HCT116 (cell line): ENCODE measurements at regions not wholly inside any gene's neighbourhood (a gene's known extent, or its start where the extent isn't known, plus 50 kb on each side); places are given as distances from the start of the nearest gene placed in this dataset.

Experiments used
- EZH2 ChIP-seq: fragments of 200-600 bp; sonication (generic); IDR thresholded peaks from 2 replicates; pipeline ENCODE4 v1.6.1; 2017; ENCODE audit warnings: antibody characterized with exemption, mixed run types
- FOSL1 ChIP-seq: IDR thresholded peaks from 2 replicates; pipeline ENCODE4 v1.6.1; 2012; ENCODE audit warnings: low read depth
- JUND ChIP-seq: IDR thresholded peaks from 2 replicates; pipeline ENCODE4 v1.6.1; 2012
- MAX ChIP-seq: IDR thresholded peaks from 2 replicates; pipeline ENCODE4 v1.6.1; 2012
- POLR2A ChIP-seq: IDR thresholded peaks from 2 replicates; pipeline ENCODE4 v1.7.0; 2011; ENCODE audit warnings: borderline replicate concordance; ENCODE audit not compliant: insufficient read depth, insufficient read length; ENCODE audit errors: extremely low read depth
- POLR2AphosphoS5 ChIP-seq: IDR thresholded peaks from 2 replicates; pipeline ENCODE4 v1.6.1; 2011; ENCODE audit warnings: mild to moderate bottlenecking, low read depth, low read length, moderate library complexity
- RAD21 ChIP-seq: IDR thresholded peaks from 2 replicates; pipeline ENCODE4 v1.6.1; 2012; ENCODE audit warnings: low read depth, mild to moderate bottlenecking
- REST ChIP-seq: IDR thresholded peaks from 2 replicates; pipeline ENCODE4 v1.6.1; 2012; ENCODE audit warnings: low read depth
- TCF7L2 ChIP-seq: IDR thresholded peaks from 2 replicates; pipeline ENCODE4 v1.7.0; 2011; ENCODE audit warnings: borderline replicate concordance, inconsistent platforms; ENCODE audit not compliant: insufficient read depth, insufficient read length; ENCODE audit errors: extremely low read depth
- YY1 ChIP-seq: IDR thresholded peaks from 2 replicates; pipeline ENCODE4 v1.6.1; 2011; ENCODE audit warnings: low read length, low read depth, moderate library complexity, mild to moderate bottlenecking; ENCODE audit not compliant: insufficient replicate concordance; ENCODE audit errors: extremely low read depth
- ZFX ChIP-seq: fragments of 450-650 bp; IDR thresholded peaks from 2 replicates; pipeline ENCODE4 v1.6.1; 2017
- TF ChIP-seq, protein P1 (sequence below), 3 experiments: fragments of 200-600 bp in 1 of 3; sonication (generic) in 1 of 3; IDR thresholded peaks in 2 of 3; conservative IDR thresholded peaks in 1 of 3; 2 replicates each; pipeline ENCODE4 v1.5.1; 2012 to 2017; ENCODE audit warnings: low read depth in 2 of 3, low read length in 2 of 3, antibody characterized with exemption in 1 of 3, borderline replicate concordance in 1 of 3, control low read depth in 1 of 3, mild to moderate bottlenecking in 1 of 3, mixed read lengths in 1 of 3, mixed run types in 1 of 3, moderate library complexity in 1 of 3; ENCODE audit not compliant: insufficient read depth in 1 of 3
- TF ChIP-seq, protein P2 (sequence below): IDR thresholded peaks from 2 replicates; pipeline ENCODE4 v1.6.1; 2011; ENCODE audit warnings: mild to moderate bottlenecking, low read length, moderate library complexity; ENCODE audit not compliant: insufficient replicate concordance; ENCODE audit errors: extremely low read depth

GRCh38 chr16:86949630-86950029 lies 367.6 kb downstream of the C16orf95 start:
- no peak for TF ChIP-seq POLR2A
- TF ChIP-seq RAD21: no peak
- no peak for TF ChIP-seq YY1
- TF ChIP-seq, protein P1, sequence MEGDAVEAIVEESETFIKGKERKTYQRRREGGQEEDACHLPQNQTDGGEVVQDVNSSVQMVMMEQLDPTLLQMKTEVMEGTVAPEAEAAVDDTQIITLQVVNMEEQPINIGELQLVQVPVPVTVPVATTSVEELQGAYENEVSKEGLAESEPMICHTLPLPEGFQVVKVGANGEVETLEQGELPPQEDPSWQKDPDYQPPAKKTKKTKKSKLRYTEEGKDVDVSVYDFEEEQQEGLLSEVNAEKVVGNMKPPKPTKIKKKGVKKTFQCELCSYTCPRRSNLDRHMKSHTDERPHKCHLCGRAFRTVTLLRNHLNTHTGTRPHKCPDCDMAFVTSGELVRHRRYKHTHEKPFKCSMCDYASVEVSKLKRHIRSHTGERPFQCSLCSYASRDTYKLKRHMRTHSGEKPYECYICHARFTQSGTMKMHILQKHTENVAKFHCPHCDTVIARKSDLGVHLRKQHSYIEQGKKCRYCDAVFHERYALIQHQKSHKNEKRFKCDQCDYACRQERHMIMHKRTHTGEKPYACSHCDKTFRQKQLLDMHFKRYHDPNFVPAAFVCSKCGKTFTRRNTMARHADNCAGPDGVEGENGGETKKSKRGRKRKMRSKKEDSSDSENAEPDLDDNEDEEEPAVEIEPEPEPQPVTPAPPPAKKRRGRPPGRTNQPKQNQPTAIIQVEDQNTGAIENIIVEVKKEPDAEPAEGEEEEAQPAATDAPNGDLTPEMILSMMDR (IDR thresholded peaks at IDR 0.05 in 2 of 3, conservative IDR thresholded peaks at IDR 0.05 in 1 of 3; ENCODE audit: borderline replicate concordance in 1 of 3, insufficient read depth in 1 of 3, low read depth in 2 of 3, low read length in 2 of 3): no peak
- TF ChIP-seq, protein P2, sequence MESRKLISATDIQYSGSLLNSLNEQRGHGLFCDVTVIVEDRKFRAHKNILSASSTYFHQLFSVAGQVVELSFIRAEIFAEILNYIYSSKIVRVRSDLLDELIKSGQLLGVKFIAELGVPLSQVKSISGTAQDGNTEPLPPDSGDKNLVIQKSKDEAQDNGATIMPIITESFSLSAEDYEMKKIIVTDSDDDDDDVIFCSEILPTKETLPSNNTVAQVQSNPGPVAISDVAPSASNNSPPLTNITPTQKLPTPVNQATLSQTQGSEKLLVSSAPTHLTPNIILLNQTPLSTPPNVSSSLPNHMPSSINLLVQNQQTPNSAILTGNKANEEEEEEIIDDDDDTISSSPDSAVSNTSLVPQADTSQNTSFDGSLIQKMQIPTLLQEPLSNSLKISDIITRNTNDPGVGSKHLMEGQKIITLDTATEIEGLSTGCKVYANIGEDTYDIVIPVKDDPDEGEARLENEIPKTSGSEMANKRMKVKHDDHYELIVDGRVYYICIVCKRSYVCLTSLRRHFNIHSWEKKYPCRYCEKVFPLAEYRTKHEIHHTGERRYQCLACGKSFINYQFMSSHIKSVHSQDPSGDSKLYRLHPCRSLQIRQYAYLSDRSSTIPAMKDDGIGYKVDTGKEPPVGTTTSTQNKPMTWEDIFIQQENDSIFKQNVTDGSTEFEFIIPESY: no peak
- TF ChIP-seq EZH2: no peak
- TF ChIP-seq JUND: no peak
- no peak for TF ChIP-seq TCF7L2
- TF ChIP-seq MAX: no peak
- no peak for TF ChIP-seq REST
- no peak for TF ChIP-seq ZFX
- TF ChIP-seq FOSL1: no peak
- no peak for TF ChIP-seq POLR2AphosphoS5
